ENCODE measurements at regions not wholly inside any gene's neighbourhood (a gene's known extent, or its start where the extent isn't known, plus 50 kb on each side); places are given as distances from the start of the nearest gene placed in this dataset.

DNA sequence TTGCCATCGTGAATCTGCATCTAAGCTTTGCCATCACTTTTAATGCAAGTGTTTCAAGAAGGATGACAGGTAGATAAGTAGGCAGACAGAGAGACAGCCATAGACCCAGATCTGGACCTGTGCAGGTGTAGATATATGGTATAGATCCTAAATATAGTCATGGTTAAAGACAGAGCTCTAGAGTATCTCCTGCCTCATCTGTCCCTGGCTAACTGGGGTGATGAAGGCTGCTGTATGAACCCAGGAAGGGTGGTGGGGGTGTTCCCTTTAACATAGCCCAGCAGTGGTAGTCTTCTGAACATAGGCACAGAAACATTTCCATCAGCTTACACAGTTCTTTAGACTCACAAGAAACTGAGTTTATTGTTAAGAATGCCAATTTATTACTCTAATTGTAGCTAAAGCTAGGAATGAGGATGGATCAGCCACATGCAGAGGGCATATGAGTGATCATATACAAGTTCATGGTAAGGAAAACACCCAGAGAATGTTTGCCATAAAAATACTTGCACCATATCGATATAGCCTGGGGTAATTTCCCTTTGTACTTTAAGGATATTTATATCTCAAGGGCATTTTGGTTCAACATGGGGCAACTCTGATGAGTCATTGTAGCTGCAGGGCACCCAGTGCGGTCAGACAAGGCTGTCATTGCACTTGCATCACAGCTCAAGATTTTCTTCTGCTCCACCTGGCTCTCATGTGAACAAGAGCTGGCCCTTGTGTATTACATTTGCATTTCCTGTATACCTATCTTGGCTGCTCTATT is 587.2 kb downstream of the EPM2A start:
- WGBS: 59% methylated on average over 3 of the region's 3 CpGs
- Histone ChIP-seq H3K27ac (no peak overlapping the region), H3K4me1 (no peaks in the 10 kb centered on the region), H3K36me3 (no peaks in the 10 kb centered on the region), H3K9me3 (no peaks in the 10 kb centered on the region), H3K4me3 (no peak overlapping the region), H3K27me3 (no peaks in the 10 kb centered on the region)
- DNase-seq (ENCODE audit: low spot score in 2 of 2): no peak
- TF ChIP-seq, protein P1, sequence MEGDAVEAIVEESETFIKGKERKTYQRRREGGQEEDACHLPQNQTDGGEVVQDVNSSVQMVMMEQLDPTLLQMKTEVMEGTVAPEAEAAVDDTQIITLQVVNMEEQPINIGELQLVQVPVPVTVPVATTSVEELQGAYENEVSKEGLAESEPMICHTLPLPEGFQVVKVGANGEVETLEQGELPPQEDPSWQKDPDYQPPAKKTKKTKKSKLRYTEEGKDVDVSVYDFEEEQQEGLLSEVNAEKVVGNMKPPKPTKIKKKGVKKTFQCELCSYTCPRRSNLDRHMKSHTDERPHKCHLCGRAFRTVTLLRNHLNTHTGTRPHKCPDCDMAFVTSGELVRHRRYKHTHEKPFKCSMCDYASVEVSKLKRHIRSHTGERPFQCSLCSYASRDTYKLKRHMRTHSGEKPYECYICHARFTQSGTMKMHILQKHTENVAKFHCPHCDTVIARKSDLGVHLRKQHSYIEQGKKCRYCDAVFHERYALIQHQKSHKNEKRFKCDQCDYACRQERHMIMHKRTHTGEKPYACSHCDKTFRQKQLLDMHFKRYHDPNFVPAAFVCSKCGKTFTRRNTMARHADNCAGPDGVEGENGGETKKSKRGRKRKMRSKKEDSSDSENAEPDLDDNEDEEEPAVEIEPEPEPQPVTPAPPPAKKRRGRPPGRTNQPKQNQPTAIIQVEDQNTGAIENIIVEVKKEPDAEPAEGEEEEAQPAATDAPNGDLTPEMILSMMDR (IDR thresholded peaks at IDR 0.05): no peak

DNA sequence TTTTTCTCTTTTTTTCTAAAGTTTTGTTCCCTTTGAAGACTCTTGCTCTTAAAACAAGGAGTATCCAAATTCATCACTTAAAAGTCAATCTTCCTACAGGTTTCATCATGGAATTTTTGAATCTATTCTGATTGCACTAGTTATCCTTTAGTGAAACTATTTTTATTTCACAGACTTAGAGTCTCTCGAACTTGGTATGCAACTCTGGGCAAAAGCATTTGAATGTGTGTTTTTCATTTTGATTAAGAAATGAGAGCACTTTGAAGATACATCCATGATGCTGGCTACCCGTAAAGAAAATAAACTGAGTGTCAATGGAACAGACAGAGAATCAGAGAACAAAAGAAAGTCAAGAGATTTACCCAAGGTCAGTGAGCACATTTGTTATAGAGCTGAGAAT is 586.5 kb downstream of the EPM2A start:
- DNase-seq (ENCODE audit: low spot score in 2 of 2): no peak
- H3K4me1 ChIP-seq: no peaks in the 10 kb centered on the region
- no peak overlapping the region for H3K4me3 ChIP-seq
- TF ChIP-seq, protein P1 (IDR thresholded peaks at IDR 0.05): no peak
- no peak for TF ChIP-seq POLR2AphosphoS5 (IDR thresholded peaks at IDR 0.05)
- no peak for TF ChIP-seq POLR2A (IDR thresholded peaks at IDR 0.05)
- no peak for TF ChIP-seq EP300 (IDR thresholded peaks at IDR 0.05)
- H3K27ac ChIP-seq: no peak overlapping the region
- H3K27me3 ChIP-seq: no peaks in the 10 kb centered on the region
- H3K9me3 ChIP-seq: no peaks in the 10 kb centered on the region
- 71% methylated on average over 2 of the region's 2 CpGs for WGBS
- no peaks in the 10 kb centered on the region for H3K36me3 ChIP-seq

DNA sequence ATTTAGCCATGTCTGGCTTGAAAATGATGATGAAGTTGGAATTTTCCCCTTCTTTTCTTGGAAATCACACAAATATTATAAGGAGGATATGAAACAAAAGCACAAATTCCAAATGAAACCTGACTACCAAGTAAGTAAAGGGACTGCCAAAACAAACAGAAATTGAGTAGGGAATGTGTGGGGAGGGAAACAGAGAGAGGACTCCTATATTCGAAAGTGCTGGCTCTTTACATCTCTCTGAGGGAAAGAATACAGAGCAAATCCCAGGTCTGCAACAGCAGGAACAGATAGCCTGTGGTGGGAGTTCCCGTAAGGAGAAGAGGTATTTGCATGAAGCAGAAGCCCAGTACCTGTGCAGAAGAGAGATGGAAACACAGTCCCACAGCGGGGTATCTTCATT is 583.7 kb downstream of the EPM2A start:
- Histone ChIP-seq H3K27ac (no peak overlapping the region), H3K36me3 (no peaks in the 10 kb centered on the region), H3K9me3 (no peaks in the 10 kb centered on the region), H3K4me1 (no peaks in the 10 kb centered on the region), H3K4me3 (no peak overlapping the region), H3K27me3 (no peaks in the 10 kb centered on the region)
- WGBS: 85% methylated on average over 3 of the region's 3 CpGs
- no peak for DNase-seq (ENCODE audit: low spot score in 2 of 2)
- TF ChIP-seq, protein P1 (IDR thresholded peaks at IDR 0.05): no peak
- TF ChIP-seq POLR2A (IDR thresholded peaks at IDR 0.05) (no peak), EP300 (IDR thresholded peaks at IDR 0.05) (no peak), POLR2AphosphoS5 (IDR thresholded peaks at IDR 0.05) (no peak)

DNA sequence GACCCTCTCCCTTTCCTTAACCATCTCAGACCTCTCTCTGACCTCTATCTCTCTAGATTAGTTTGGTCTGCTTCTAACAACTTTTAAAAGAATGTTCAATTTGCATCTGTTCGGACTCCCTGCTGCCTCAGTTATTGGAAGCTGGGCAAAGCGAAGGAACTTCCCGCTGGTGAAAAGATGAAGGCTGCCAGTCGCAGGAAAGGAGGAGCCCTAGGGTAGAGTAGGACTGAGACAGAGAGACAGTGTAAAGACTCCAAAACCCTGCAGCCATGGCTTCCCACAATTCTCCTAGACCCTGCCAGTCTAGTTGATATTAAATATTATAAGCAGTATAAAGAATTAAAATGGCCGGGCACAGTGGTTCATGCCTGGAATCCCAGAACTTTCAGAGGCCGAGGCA is 581.8 kb downstream of the EPM2A start:
- no peak for TF ChIP-seq POLR2A (IDR thresholded peaks at IDR 0.05)
- TF ChIP-seq EP300 (IDR thresholded peaks at IDR 0.05): no peak
- no peak for TF ChIP-seq POLR2AphosphoS5 (IDR thresholded peaks at IDR 0.05)
- TF ChIP-seq, protein P1 (IDR thresholded peaks at IDR 0.05): no peak
- Histone ChIP-seq H3K4me1 (no peaks in the 10 kb centered on the region), H3K4me3 (no peak overlapping the region), H3K27me3 (no peaks in the 10 kb centered on the region), H3K9me3 (peaks cover 6% of the 10 kb centered on the region), H3K36me3 (no peaks in the 10 kb centered on the region), H3K27ac (no peak overlapping the region)
- no peak for DNase-seq (ENCODE audit: low spot score in 2 of 2)
- WGBS: 94% methylated on average over 6 of the region's 6 CpGs

DNA sequence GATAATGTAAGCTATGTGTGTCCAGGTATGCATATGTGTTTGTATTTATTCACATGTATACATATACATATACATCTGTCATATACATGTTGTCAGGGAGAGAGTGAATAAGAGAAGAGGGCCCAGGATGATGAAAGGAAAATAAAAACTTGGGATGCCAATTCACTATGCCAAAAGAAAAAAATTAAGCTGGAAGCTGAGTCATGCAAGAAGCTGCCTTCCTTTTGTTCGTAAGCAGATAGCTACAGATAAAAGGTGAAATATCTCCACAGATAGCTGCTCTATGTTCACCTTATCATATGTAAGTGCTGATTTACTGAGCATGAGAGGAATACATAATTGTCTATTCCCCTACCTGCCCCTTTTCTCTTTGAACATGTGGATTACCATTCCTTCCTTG is 579.9 kb downstream of the EPM2A start:
- Histone ChIP-seq H3K27me3 (no peaks in the 10 kb centered on the region), H3K36me3 (no peaks in the 10 kb centered on the region), H3K4me3 (no peak overlapping the region), H3K27ac (no peak overlapping the region), H3K9me3 (peaks cover 12% of the 10 kb centered on the region), H3K4me1 (no peaks in the 10 kb centered on the region)
- WGBS: 38% methylated on average over 1 of the region's 1 CpG
- no peak for DNase-seq (ENCODE audit: low spot score in 2 of 2)
- no peak for TF ChIP-seq POLR2A (IDR thresholded peaks at IDR 0.05)
- TF ChIP-seq, protein P1 (IDR thresholded peaks at IDR 0.05): no peak
- TF ChIP-seq POLR2AphosphoS5 (IDR thresholded peaks at IDR 0.05): no peak
- no peak for TF ChIP-seq EP300 (IDR thresholded peaks at IDR 0.05)

All from suprapubic skin (tissue), 4 donors.